ENCODE measurements at regions not wholly inside any gene's neighbourhood (a gene's known extent, or its start where the extent isn't known, plus 50 kb on each side); places are given as distances from the start of the nearest gene placed in this dataset.

GRCh38 chr15:29538044-29538443 lies 268.4 kb upstream of the NSMCE3 start:
- in situ Hi-C loops (cut with MboI; ENCODE audit: low pct_ligation_motif_present in 1 of 4, low pct_unique_long_range_greater_than_20kb in 1 of 4, low sequenced_read_pairs in 3 of 4) (no loop called here), intact Hi-C loops (cut with DNase I; ENCODE audit: low total_unique reads) (no loop called here)
- 46% methylated on average over 5 of the region's 5 CpGs; no CpG with 5 or more reads in 1 of the 2 donors for WGBS, 2 donors (ENCODE audit: low coverage in 1 of 2)
- TF ChIP-seq EP300 (IDR thresholded peaks at IDR 0.05; ENCODE audit: low read depth) = no peak
- TF ChIP-seq POLR2A (IDR thresholded peaks at IDR 0.05) = no peak
- TF ChIP-seq, protein P1, sequence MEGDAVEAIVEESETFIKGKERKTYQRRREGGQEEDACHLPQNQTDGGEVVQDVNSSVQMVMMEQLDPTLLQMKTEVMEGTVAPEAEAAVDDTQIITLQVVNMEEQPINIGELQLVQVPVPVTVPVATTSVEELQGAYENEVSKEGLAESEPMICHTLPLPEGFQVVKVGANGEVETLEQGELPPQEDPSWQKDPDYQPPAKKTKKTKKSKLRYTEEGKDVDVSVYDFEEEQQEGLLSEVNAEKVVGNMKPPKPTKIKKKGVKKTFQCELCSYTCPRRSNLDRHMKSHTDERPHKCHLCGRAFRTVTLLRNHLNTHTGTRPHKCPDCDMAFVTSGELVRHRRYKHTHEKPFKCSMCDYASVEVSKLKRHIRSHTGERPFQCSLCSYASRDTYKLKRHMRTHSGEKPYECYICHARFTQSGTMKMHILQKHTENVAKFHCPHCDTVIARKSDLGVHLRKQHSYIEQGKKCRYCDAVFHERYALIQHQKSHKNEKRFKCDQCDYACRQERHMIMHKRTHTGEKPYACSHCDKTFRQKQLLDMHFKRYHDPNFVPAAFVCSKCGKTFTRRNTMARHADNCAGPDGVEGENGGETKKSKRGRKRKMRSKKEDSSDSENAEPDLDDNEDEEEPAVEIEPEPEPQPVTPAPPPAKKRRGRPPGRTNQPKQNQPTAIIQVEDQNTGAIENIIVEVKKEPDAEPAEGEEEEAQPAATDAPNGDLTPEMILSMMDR (IDR thresholded peaks at IDR 0.05) = no peak
- no peak for TF ChIP-seq POLR2AphosphoS5 (IDR thresholded peaks at IDR 0.05)
- no peak overlapping the region for H3K4me3 ChIP-seq
- no peaks in the 10 kb centered on the region for H3K27me3 ChIP-seq
- H3K4me1 ChIP-seq = no peaks in the 10 kb centered on the region
- no peak overlapping the region for H3K27ac ChIP-seq
- no peaks in the 10 kb centered on the region for H3K9me3 ChIP-seq
- no peaks in the 10 kb centered on the region for H3K36me3 ChIP-seq
- peak; percentile 27 for DNase-seq

GRCh38 chr15:29535952-29536351 lies 266.3 kb upstream of the NSMCE3 start:
- Histone ChIP-seq H3K36me3 (no peaks in the 10 kb centered on the region), H3K4me1 (no peaks in the 10 kb centered on the region), H3K4me3 (no peak overlapping the region), H3K27me3 (no peaks in the 10 kb centered on the region), H3K9me3 (no peaks in the 10 kb centered on the region), H3K27ac (no peak overlapping the region)
- TF ChIP-seq, protein P1 (IDR thresholded peaks at IDR 0.05) = no peak
- TF ChIP-seq POLR2A (IDR thresholded peaks at IDR 0.05) (no peak), POLR2AphosphoS5 (IDR thresholded peaks at IDR 0.05) (no peak), EP300 (IDR thresholded peaks at IDR 0.05; ENCODE audit: low read depth) (no peak)
- WGBS, 2 donors (ENCODE audit: low coverage in 1 of 2) = 91% methylated on average over 3 of the region's 3 CpGs; no CpG with 5 or more reads in 1 of the 2 donors
- in situ Hi-C loops (cut with MboI; ENCODE audit: low pct_ligation_motif_present in 1 of 4, low pct_unique_long_range_greater_than_20kb in 1 of 4, low sequenced_read_pairs in 3 of 4) = no loop called here
- intact Hi-C loops (cut with DNase I; ENCODE audit: low total_unique reads) = no loop called here
- no peak for DNase-seq

GRCh38 chr15:29534378-29534777 lies 264.8 kb upstream of the NSMCE3 start:
- WGBS, 2 donors (ENCODE audit: low coverage in 1 of 2) = 58 to 70% methylated on average over 2 to 3 of the region's 3 CpGs
- intact Hi-C loops (cut with DNase I; ENCODE audit: low total_unique reads) (loop anchor here (5.0 kb wide), 1 partner anchor 87 kb away; no protein-coding TSS in a partner anchor), in situ Hi-C loops (cut with MboI; ENCODE audit: low pct_ligation_motif_present in 1 of 4, low pct_unique_long_range_greater_than_20kb in 1 of 4, low sequenced_read_pairs in 3 of 4) (no loop called here)
- DNase-seq = no peak
- H3K4me1 ChIP-seq = no peaks in the 10 kb centered on the region
- no peaks in the 10 kb centered on the region for H3K36me3 ChIP-seq
- no peak overlapping the region for H3K27ac ChIP-seq
- H3K9me3 ChIP-seq = no peaks in the 10 kb centered on the region
- H3K4me3 ChIP-seq = no peak overlapping the region
- TF ChIP-seq POLR2AphosphoS5 (IDR thresholded peaks at IDR 0.05) = no peak
- TF ChIP-seq POLR2A (IDR thresholded peaks at IDR 0.05) = no peak
- TF ChIP-seq, protein P1 (IDR thresholded peaks at IDR 0.05) = no peak
- no peak for TF ChIP-seq EP300 (IDR thresholded peaks at IDR 0.05; ENCODE audit: low read depth)
- no peaks in the 10 kb centered on the region for H3K27me3 ChIP-seq

GRCh38 chr15:29533647-29534046 lies 264.0 kb upstream of the NSMCE3 start:
- no peaks in the 10 kb centered on the region for H3K9me3 ChIP-seq
- no peak for DNase-seq
- no peaks in the 10 kb centered on the region for H3K36me3 ChIP-seq
- H3K27ac ChIP-seq = no peak overlapping the region
- in situ Hi-C loops (cut with MboI; ENCODE audit: low pct_ligation_motif_present in 1 of 4, low pct_unique_long_range_greater_than_20kb in 1 of 4, low sequenced_read_pairs in 3 of 4) = no loop called here
- intact Hi-C loops (cut with DNase I; ENCODE audit: low total_unique reads) = loop anchor here (5.0 kb wide), 1 partner anchor 86 kb away; no protein-coding TSS in a partner anchor
- H3K4me1 ChIP-seq = no peaks in the 10 kb centered on the region
- no peaks in the 10 kb centered on the region for H3K27me3 ChIP-seq
- TF ChIP-seq EP300 (IDR thresholded peaks at IDR 0.05; ENCODE audit: low read depth) (no peak), POLR2AphosphoS5 (IDR thresholded peaks at IDR 0.05) (no peak), POLR2A (IDR thresholded peaks at IDR 0.05) (no peak)
- TF ChIP-seq, protein P1 (IDR thresholded peaks at IDR 0.05) = no peak
- 55% methylated on average over 5 of the region's 5 CpGs; no CpG with 5 or more reads in 1 of the 2 donors for WGBS, 2 donors (ENCODE audit: low coverage in 1 of 2)
- no peak overlapping the region for H3K4me3 ChIP-seq
